K562 (cell line): ENCODE measurements at regions not wholly inside any gene's neighbourhood (a gene's known extent, or its start where the extent isn't known, plus 50 kb on each side); places are given as distances from the start of the nearest gene placed in this dataset.
A peak's percentile ranks its signal among the peaks of the same experiment; 100 is the strongest.

Experiments
- BACH1 ChIP-seq: fragments of 200-800 bp; sonication (Bioruptor generic); IDR thresholded peaks from 2 replicates; pipeline ENCODE4 v1.6.1; 2016; ENCODE audit warnings: missing genetic modification characterization, missing compliant biosample characterization
- CHD1 ChIP-seq: fragments of 200-600 bp; sonication (generic); IDR thresholded peaks from one replicate; pipeline ENCODE4 v1.6.1; 2012; ENCODE audit warnings: mild to moderate bottlenecking, moderate library complexity, low read length, inconsistent platforms
- FIP1L1 ChIP-seq: fragments of 200-400 bp; formaldehyde crosslinking; IDR thresholded peaks from 2 replicates; pipeline ENCODE4 v1.6.1; 2018; ENCODE audit warnings: mild to moderate bottlenecking, low read depth, low read length; ENCODE audit not compliant: poor library complexity, severe bottlenecking
- L3MBTL2 ChIP-seq: fragments of 450-650 bp; IDR thresholded peaks from 2 replicates; pipeline ENCODE4 v1.6.1; 2016; ENCODE audit warnings: mild to moderate bottlenecking, moderate library complexity
- MLLT1 ChIP-seq, 2 experiments: fragments of 450-650 bp; IDR thresholded peaks; 2 replicates each; pipeline ENCODE4 v1.6.1; 2016
- RAD51 ChIP-seq: fragments of 450-650 bp; IDR thresholded peaks from 2 replicates; pipeline ENCODE4 v1.7.1; 2016; ENCODE audit warnings: low read depth, mild to moderate bottlenecking, borderline replicate concordance
- RBFOX2 ChIP-seq: fragments of 200-400 bp; formaldehyde crosslinking; IDR thresholded peaks from 2 replicates; pipeline ENCODE4 v1.6.1; 2017; ENCODE audit warnings: low read depth, mild to moderate bottlenecking, low read length, moderate library complexity
- RFX1 ChIP-seq: fragments of 450-650 bp; IDR thresholded peaks from 2 replicates; pipeline ENCODE4 v1.6.1; 2016; ENCODE audit warnings: mild to moderate bottlenecking, moderate library complexity
- RNF2 ChIP-seq: sonication (generic); IDR thresholded peaks from 2 replicates; pipeline ENCODE4 v1.6.1; 2016
- SIX5 ChIP-seq, 2 experiments: IDR thresholded peaks; 2 replicates each; pipeline ENCODE4 v1.6.1; 2011; ENCODE audit warnings: low read length in 2 of 2, borderline replicate concordance in 1 of 2, low read depth in 1 of 2, mild to moderate bottlenecking in 1 of 2, moderate library complexity in 1 of 2; ENCODE audit not compliant: insufficient read depth in 1 of 2
- SP1 ChIP-seq: sonication (generic); formaldehyde crosslinking; IDR thresholded peaks from 2 replicates; pipeline ENCODE4 v1.8.1; 2022; ENCODE audit warnings: mild to moderate bottlenecking, missing genetic modification reagents
- ZEB2 ChIP-seq: fragments of 450-650 bp; IDR thresholded peaks from 2 replicates; pipeline ENCODE4 v1.6.1; 2016
- ZFX ChIP-seq: sonication (generic); formaldehyde crosslinking; IDR thresholded peaks from 2 replicates; pipeline ENCODE4 v1.8.0; 2022; ENCODE audit warnings: mild to moderate bottlenecking, missing genetic modification reagents, moderate library complexity
- ZNF174 ChIP-seq: fragments of 250-450 bp; sonication (Bioruptor Pico); IDR thresholded peaks from 2 replicates; pipeline ENCODE4 v1.4.0; 2020; ENCODE audit warnings: mild to moderate bottlenecking
- ZNF212 ChIP-seq: fragments of 450-650 bp; formaldehyde crosslinking; IDR thresholded peaks from 2 replicates; pipeline ENCODE4 v1.4.0; 2020; ENCODE audit warnings: mild to moderate bottlenecking
- ZNF324 ChIP-seq: fragments of 250-450 bp; sonication (Bioruptor Pico); IDR thresholded peaks from 2 replicates; pipeline ENCODE4 v1.4.0; 2020; ENCODE audit warnings: mild to moderate bottlenecking
- ZNF778 ChIP-seq: fragments of 450-650 bp; formaldehyde crosslinking; IDR thresholded peaks from 2 replicates; pipeline ENCODE4 v1.4.0; 2020; ENCODE audit warnings: mild to moderate bottlenecking, moderate library complexity
- TF ChIP-seq, protein P1 (sequence below), 2 experiments: fragments of 450-650 bp; IDR thresholded peaks; 2 replicates each; pipeline ENCODE4 v1.6.1; 2016; ENCODE audit warnings: mild to moderate bottlenecking in 2 of 2, borderline replicate concordance in 1 of 2, low read depth in 1 of 2, moderate library complexity in 1 of 2
- TF ChIP-seq, protein P2 (sequence below): sonication (generic); IDR thresholded peaks from 2 replicates; pipeline ENCODE4 v1.6.1; 2016

GRCh38 chr5:1724822-1725602 is 74.6 kb downstream of the MRPL36 start (continued):
- TF ChIP-seq FIP1L1 (no peak), ZNF324 (CRISPR knock-in tag) (no peak), L3MBTL2 (peak; percentile 69), ZNF778 (CRISPR knock-in tag) (no peak), ZNF212 (CRISPR knock-in tag) (no peak), ZNF174 (CRISPR knock-in tag) (no peak), ZFX (CRISPR knock-in tag) (peak; percentile 45), ZEB2 (no peak), RFX1 (no peak), MLLT1 (IDR thresholded peaks at IDR 0.05) (no peak), SP1 (no peak), BACH1 (no peak), SIX5 (IDR thresholded peaks at IDR 0.05; ENCODE audit: borderline replicate concordance in 1 of 2, insufficient read depth in 1 of 2, low read depth in 1 of 2, low read length in 2 of 2) (no peak), CHD1 (no peak), RBFOX2 (peak; percentile 32; the same call in 1 of the 2 replicates), RAD51 (no peak), RNF2 (no peak)
- TF ChIP-seq, protein P1, sequence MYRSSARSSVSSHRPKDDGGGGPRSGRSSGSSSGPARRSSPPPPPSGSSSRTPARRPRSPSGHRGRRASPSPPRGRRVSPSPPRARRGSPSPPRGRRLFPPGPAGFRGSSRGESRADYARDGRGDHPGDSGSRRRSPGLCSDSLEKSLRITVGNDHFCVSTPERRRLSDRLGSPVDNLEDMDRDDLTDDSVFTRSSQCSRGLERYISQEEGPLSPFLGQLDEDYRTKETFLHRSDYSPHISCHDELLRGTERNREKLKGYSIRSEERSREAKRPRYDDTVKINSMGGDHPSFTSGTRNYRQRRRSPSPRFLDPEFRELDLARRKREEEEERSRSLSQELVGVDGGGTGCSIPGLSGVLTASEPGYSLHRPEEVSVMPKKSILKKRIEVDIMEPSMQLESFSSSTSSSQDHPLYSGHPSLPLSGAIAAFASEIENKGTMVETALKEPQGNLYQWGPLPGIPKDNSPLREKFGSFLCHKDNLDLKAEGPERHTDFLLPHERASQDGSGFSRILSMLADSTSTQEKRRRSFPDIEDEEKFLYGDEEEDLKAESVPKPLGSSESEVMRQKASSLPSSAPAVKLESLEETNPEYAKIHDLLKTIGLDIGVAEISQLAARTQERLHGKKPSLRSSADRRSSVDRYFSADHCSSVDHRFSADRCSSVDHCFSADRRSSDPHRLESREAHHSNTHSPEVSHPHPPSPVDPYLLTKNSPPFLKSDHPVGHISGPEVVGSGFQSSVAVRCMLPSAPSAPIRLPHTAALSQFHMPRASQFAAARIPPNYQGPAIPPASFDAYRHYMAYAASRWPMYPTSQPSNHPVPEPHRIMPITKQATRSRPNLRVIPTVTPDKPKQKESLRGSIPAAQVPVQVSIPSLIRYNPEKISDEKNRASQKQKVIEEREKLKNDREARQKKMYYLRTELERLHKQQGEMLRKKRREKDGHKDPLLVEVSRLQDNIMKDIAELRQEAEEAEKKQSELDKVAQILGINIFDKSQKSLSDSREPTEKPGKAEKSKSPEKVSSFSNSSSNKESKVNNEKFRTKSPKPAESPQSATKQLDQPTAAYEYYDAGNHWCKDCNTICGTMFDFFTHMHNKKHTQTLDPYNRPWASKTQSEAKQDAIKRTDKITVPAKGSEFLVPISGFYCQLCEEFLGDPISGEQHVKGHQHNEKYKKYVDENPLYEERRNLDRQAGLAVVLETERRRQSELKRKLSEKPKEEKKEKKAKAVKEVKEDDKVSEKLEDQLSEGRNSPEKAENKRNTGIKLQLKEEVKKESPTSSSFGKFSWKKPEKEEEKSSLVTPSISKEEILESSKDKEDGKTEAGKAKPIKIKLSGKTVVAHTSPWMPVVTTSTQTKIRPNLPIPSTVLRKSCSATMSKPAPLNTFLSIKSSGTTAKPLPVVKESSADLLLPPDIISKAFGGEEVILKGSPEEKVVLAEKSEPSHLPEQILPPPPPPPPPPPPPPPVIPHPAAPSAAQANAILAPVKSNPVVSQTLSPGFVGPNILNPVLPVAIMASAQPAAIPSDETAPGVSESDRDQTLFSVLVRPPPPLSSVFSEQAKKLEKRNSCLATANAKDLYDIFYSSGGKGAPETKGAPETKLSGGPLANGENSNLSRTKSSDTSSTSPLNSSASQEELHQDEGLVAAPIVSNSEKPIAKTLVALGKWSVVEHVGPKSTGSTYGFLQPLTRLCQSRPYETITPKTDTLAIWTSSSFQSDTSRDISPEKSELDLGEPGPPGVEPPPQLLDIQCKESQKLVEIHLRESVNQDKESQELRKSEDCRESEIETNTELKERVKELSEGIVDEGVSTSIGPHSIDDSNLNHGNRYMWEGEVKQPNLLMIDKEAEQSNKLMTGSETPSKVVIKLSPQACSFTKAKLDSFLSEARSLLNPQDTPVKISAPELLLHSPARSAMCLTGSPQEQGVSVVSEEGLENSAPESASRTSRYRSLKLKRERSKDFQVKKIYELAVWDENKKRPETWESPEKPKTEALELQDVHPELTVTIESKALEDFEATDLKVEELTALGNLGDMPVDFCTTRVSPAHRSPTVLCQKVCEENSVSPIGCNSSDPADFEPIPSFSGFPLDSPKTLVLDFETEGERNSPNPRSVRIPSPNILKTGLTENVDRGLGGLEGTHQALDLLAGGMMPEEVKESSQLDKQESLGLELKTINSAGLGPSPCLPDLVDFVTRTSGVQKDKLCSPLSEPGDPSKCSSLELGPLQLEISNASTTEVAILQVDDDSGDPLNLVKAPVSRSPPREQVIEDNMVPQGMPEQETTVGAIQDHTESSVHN (IDR thresholded peaks at IDR 0.05; ENCODE audit: borderline replicate concordance in 1 of 2, low read depth in 1 of 2), result no peak
- TF ChIP-seq, protein P2, sequence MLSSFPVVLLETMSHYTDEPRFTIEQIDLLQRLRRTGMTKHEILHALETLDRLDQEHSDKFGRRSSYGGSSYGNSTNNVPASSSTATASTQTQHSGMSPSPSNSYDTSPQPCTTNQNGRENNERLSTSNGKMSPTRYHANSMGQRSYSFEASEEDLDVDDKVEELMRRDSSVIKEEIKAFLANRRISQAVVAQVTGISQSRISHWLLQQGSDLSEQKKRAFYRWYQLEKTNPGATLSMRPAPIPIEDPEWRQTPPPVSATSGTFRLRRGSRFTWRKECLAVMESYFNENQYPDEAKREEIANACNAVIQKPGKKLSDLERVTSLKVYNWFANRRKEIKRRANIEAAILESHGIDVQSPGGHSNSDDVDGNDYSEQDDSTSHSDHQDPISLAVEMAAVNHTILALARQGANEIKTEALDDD, result no peak
